ENCODE measurements at regions not wholly inside any gene's neighbourhood (a gene's known extent, or its start where the extent isn't known, plus 50 kb on each side); places are given as distances from the start of the nearest gene placed in this dataset.
A peak's percentile ranks its signal among the peaks of the same experiment; 100 is the strongest.

GRCh38 chrX:6472652-6473342 lies 62.1 kb downstream of the VCX3A start:
- no peak for DNase-seq

GRCh38 chrX:6468706-6469105 lies 66.2 kb downstream of the VCX3A start:
- peak in 1 of 3 experiments; percentile 16 for DNase-seq

GRCh38 chrX:6465756-6466155 lies 69.2 kb downstream of the VCX3A start:
- peak in 2 of 3 experiments; percentile 6 to 51 for DNase-seq

GRCh38 chrX:6464726-6465125 lies 70.2 kb downstream of the VCX3A start:
- peak in 1 of 3 experiments; percentile 62 for DNase-seq

GRCh38 chrX:6460893-6461490 lies 73.9 kb downstream of the VCX3A start:
- no peak for DNase-seq

GRCh38 chrX:6456196-6456595 lies 78.7 kb downstream of the VCX3A start:
- no peak for DNase-seq

GRCh38 chrX:6449946-6450345 lies 85.0 kb downstream of the VCX3A start:
- DNase-seq = no peak

- DNase-seq = no peak
These were observed 86.9 kb downstream of the VCX3A start for GRCh38 chrX:6448003-6448402.

GRCh38 chrX:6446582-6446981 lies 88.3 kb downstream of the VCX3A start:
- peak; percentile 3 to 89 (median 57) for DNase-seq

- no peak for DNase-seq
These were observed 94.3 kb downstream of the VCX3A start for GRCh38 chrX:6440648-6441047.

GRCh38 chrX:6432226-6432625 lies 102.7 kb downstream of the VCX3A start:
- no peak for DNase-seq

- no peak for DNase-seq
These were observed 127.4 kb downstream of the VCX3A start for GRCh38 chrX:6407542-6407941.

GRCh38 chrX:6386837-6387236 lies 148.1 kb downstream of the VCX3A start:
- no peak for DNase-seq

- no peak for DNase-seq
These were observed 150.0 kb downstream of the VCX3A start for GRCh38 chrX:6384921-6385320.

- no peak for DNase-seq
These were observed 150.5 kb downstream of the VCX3A start for GRCh38 chrX:6384371-6384770.

GRCh38 chrX:6383917-6384316 lies 151.0 kb downstream of the VCX3A start:
- peak; percentile 17 to 73 (median 54) for DNase-seq

- no peak for DNase-seq
These were observed 151.4 kb downstream of the VCX3A start for GRCh38 chrX:6383488-6383887.

- no peak for DNase-seq
These were observed 152.6 kb downstream of the VCX3A start for GRCh38 chrX:6382284-6382683.

GRCh38 chrX:6377103-6377764 lies 148.6 kb upstream of the NLGN4X start:
- no peak for DNase-seq

GRCh38 chrX:6374556-6374955 lies 145.9 kb upstream of the NLGN4X start:
- DNase-seq = peak in 1 of 3 experiments; percentile 3

- DNase-seq = no peak
These were observed 144.3 kb upstream of the NLGN4X start for GRCh38 chrX:6372981-6373380.

GRCh38 chrX:6371353-6371752 lies 142.7 kb upstream of the NLGN4X start:
- DNase-seq = no peak

- DNase-seq = peak in 1 of 3 experiments; percentile 36
These were observed 134.5 kb upstream of the NLGN4X start for GRCh38 chrX:6363188-6363587.

GRCh38 chrX:6325437-6325836 lies 96.8 kb upstream of the NLGN4X start:
- DNase-seq = no peak

Data from NCI-H1417 (cell line).